ENCODE measurements at regions not wholly inside any gene's neighbourhood (a gene's known extent, or its start where the extent isn't known, plus 50 kb on each side); places are given as distances from the start of the nearest gene placed in this dataset.

DNA sequence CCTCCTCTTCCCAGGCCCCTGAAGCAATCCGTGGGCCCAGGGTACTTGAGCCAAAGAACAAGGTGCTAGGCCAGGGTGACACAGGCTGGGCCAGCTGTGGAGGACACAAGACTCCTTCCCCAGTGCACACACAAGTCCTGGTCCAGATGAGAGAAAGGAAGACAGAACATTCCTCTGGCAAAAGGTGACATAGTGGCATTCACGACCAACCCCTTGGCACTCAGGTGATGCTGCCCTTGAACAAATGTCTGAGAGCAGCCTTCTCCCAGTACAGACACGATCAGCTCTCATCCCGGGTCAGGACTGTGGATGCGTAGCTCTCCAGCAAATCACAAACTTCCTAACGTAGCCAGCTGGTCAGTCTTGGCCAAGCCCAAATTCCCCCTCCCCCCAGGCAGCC, 118.5 kb downstream of the OAT start:
- Histone ChIP-seq H2AFZ (ENCODE audit: control insufficient read depth, low read depth, low read length) (no peak overlapping the region), H3K36me3 (ENCODE audit: control insufficient read depth in 2 of 2, insufficient read depth in 2 of 2, low read length in 1 of 2) (no peaks in the 10 kb centered on the region), H3K4me3 (no peak overlapping the region), H4K20me1 (ENCODE audit: control insufficient read depth, insufficient read depth) (no peaks in the 10 kb centered on the region), H3K4me2 (ENCODE audit: control insufficient read depth, insufficient read depth) (no peak overlapping the region), H3K79me2 (ENCODE audit: control insufficient read depth, insufficient read depth, low read length) (no peaks in the 10 kb centered on the region), H3K9me3 (replicated peaks; ENCODE audit: control insufficient read depth, insufficient read depth, low read length) (peaks cover 10% of the 10 kb centered on the region; the same call in 2 of the 3 replicates), H3K27ac (ENCODE audit: control insufficient read depth, insufficient read depth) (no peak overlapping the region), H3K27me3 (replicated peaks in 1 of 2; ENCODE audit: control insufficient read depth in 2 of 2, insufficient read depth in 2 of 2, low read length in 1 of 2) (no peaks in the 10 kb centered on the region), H3K9ac (ENCODE audit: control insufficient read depth, insufficient read depth, low read length) (no peak overlapping the region), H3K4me1 (ENCODE audit: control insufficient read depth, insufficient read depth, low read length) (no peaks in the 10 kb centered on the region)
- no peak for ATAC-seq
- ChIA-PET RAD21 (ENCODE audit: unreplicated experiment) (no interaction called here), POLR2A (no interaction called here), SMC1A (ENCODE audit: uncharacterized antibody, unreplicated experiment) (interaction anchor here (1.4 kb wide), 1 partner anchor 22 kb away, joined by 3 read pairs; no protein-coding TSS in a partner anchor), CTCF (no interaction called here)
- no peak for DNase-seq (ENCODE audit: low read depth, low spot score)
- no TSS peak for BruUV-seq (replicated peaks)
- TF ChIP-seq SUZ12 (IDR thresholded peaks at IDR 0.05; ENCODE audit: unreplicated experiment) (no peak), CBX5 (IDR thresholded peaks at IDR 0.05; ENCODE audit: low read depth) (no peak), CBFB (IDR thresholded peaks at IDR 0.05; ENCODE audit: low read depth) (no peak), CREB1 (IDR thresholded peaks at IDR 0.05; ENCODE audit: low read depth) (no peak), POLR2AphosphoS2 (IDR thresholded peaks at IDR 0.05; ENCODE audit: low read depth, low read length) (no peak), NFYA (IDR thresholded peaks at IDR 0.05; ENCODE audit: borderline replicate concordance, low read depth, low read length) (no peak), ZNF24 (IDR thresholded peaks at IDR 0.05) (no peak), SP1 (IDR thresholded peaks at IDR 0.05; ENCODE audit: low read depth, low read length) (no peak), JUNB (IDR thresholded peaks at IDR 0.05) (no peak), SIN3A (IDR thresholded peaks at IDR 0.05; ENCODE audit: low read depth, low read length) (no peak)
- 42% methylated on average over 6 of the region's 6 CpGs for WGBS (ENCODE audit: insufficient coverage, insufficient replicate concordance, low lambda C conversion rate, missing lambda C conversion rate)
- intact Hi-C loops (cut with micrococcal nuclease; ENCODE audit: unreplicated experiment) (no loop called here), in situ Hi-C loops (cut with MboI) (no loop called here)
- no peak for FAIRE-seq

DNA sequence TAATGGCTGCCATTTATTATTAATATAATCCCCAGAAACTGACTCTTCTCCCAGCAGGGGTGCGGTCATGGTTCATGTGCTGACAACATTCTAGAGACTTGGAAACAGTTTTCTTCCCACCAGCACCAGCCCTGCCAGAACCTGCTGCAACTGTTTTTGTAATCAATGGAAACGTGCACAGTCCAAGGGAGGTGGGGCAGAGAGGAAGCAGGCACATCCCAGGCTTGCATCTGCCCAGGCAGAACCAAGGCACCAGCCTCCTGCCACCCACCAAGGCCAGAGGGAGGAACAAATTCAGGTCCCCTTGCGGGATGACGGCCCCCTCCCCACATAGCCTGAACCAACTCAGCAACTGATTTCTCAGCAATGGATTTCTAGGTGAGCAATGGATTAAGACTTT, 119.0 kb downstream of the OAT start:
- no peak for FAIRE-seq

More for the DNA sequence above, 119.0 kb downstream of the OAT start:
- no peak for TF ChIP-seq RUNX3 (IDR thresholded peaks at IDR 0.05; ENCODE audit: low read length)
- no peak for TF ChIP-seq DPF2 (IDR thresholded peaks at IDR 0.05)
- TF ChIP-seq, protein P1, sequence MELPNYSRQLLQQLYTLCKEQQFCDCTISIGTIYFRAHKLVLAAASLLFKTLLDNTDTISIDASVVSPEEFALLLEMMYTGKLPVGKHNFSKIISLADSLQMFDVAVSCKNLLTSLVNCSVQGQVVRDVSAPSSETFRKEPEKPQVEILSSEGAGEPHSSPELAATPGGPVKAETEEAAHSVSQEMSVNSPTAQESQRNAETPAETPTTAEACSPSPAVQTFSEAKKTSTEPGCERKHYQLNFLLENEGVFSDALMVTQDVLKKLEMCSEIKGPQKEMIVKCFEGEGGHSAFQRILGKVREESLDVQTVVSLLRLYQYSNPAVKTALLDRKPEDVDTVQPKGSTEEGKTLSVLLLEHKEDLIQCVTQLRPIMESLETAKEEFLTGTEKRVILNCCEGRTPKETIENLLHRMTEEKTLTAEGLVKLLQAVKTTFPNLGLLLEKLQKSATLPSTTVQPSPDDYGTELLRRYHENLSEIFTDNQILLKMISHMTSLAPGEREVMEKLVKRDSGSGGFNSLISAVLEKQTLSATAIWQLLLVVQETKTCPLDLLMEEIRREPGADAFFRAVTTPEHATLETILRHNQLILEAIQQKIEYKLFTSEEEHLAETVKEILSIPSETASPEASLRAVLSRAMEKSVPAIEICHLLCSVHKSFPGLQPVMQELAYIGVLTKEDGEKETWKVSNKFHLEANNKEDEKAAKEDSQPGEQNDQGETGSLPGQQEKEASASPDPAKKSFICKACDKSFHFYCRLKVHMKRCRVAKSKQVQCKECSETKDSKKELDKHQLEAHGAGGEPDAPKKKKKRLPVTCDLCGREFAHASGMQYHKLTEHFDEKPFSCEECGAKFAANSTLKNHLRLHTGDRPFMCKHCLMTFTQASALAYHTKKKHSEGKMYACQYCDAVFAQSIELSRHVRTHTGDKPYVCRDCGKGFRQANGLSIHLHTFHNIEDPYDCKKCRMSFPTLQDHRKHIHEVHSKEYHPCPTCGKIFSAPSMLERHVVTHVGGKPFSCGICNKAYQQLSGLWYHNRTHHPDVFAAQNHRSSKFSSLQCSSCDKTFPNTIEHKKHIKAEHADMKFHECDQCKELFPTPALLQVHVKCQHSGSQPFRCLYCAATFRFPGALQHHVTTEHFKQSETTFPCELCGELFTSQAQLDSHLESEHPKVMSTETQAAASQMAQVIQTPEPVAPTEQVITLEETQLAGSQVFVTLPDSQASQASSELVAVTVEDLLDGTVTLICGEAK (IDR thresholded peaks at IDR 0.05; ENCODE audit: borderline replicate concordance): no peak
- Histone ChIP-seq H3K9ac (ENCODE audit: control insufficient read depth, insufficient read depth, low read length) (no peak overlapping the region), H3K79me2 (ENCODE audit: control insufficient read depth, insufficient read depth, low read length) (no peaks in the 10 kb centered on the region), H3K4me2 (ENCODE audit: control insufficient read depth, insufficient read depth) (no peak overlapping the region), H3K36me3 (ENCODE audit: control insufficient read depth in 2 of 2, insufficient read depth in 2 of 2, low read length in 1 of 2) (no peaks in the 10 kb centered on the region), H3K9me3 (replicated peaks; ENCODE audit: control insufficient read depth, insufficient read depth, low read length) (peaks cover 10% of the 10 kb centered on the region; the same call in 2 of the 3 replicates), H3K27me3 (replicated peaks in 1 of 2; ENCODE audit: control insufficient read depth in 2 of 2, insufficient read depth in 2 of 2, low read length in 1 of 2) (no peaks in the 10 kb centered on the region), H3K4me1 (ENCODE audit: control insufficient read depth, insufficient read depth, low read length) (no peaks in the 10 kb centered on the region), H3K4me3 (no peak overlapping the region), H3K27ac (ENCODE audit: control insufficient read depth, insufficient read depth) (no peak overlapping the region), H4K20me1 (ENCODE audit: control insufficient read depth, insufficient read depth) (no peaks in the 10 kb centered on the region), H2AFZ (ENCODE audit: control insufficient read depth, low read depth, low read length) (no peak overlapping the region)
- POLR2A ChIA-PET: no interaction called here
- intact Hi-C loops (cut with micrococcal nuclease; ENCODE audit: unreplicated experiment) (no loop called here), in situ Hi-C loops (cut with MboI) (no loop called here)
- SMC1A ChIA-PET (ENCODE audit: uncharacterized antibody, unreplicated experiment): interaction anchor here (1.4 kb wide), 1 partner anchor 21 kb away, joined by 3 read pairs; no protein-coding TSS in a partner anchor
- ATAC-seq (no peak), DNase-seq (ENCODE audit: low read depth, low spot score) (no peak)
- WGBS (ENCODE audit: insufficient coverage, insufficient replicate concordance, low lambda C conversion rate, missing lambda C conversion rate): 73% methylated on average over 4 of the region's 4 CpGs
- no TSS peak for BruUV-seq (replicated peaks)
- CTCF ChIA-PET: no interaction called here
- RAD21 ChIA-PET (ENCODE audit: unreplicated experiment): no interaction called here

Measured in GM12878 (cell line).